SKM-1 (cell line): ENCODE measurements at regions not wholly inside any gene's neighbourhood (a gene's known extent, or its start where the extent isn't known, plus 50 kb on each side); places are given as distances from the start of the nearest gene placed in this dataset.
"Not testable (repeated sequence)": the region's sequence is repeated elsewhere in the genome, so short reads cannot be mapped to it uniquely, and the experiment has no call there.

Source experiments
- DNase-seq: peaks from one replicate; lab custom pipeline; 2025; ENCODE audit not compliant: unreplicated experiment; lab: John Stamatoyannopoulos, UW

DNA sequence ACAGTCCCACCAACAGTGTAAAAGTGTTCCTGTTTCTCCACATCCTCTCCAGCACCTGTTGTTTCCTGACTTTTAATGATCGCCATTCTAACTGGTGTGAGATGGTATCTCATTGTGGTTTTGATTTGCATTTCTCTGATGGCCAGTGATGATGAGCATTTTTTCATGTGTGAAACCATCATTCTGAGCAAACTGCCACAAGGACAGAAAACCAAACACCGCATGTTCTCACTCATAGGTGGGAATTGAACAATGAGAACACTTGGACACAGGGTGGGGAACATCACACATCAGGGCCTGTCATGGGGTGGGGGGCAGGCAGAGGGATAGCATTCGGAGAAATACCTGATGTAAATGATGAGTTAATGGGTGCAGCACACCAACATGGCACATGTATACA lies 240.8 kb downstream of the FAT3 start:
- DNase-seq = not testable (repeated sequence)

DNA sequence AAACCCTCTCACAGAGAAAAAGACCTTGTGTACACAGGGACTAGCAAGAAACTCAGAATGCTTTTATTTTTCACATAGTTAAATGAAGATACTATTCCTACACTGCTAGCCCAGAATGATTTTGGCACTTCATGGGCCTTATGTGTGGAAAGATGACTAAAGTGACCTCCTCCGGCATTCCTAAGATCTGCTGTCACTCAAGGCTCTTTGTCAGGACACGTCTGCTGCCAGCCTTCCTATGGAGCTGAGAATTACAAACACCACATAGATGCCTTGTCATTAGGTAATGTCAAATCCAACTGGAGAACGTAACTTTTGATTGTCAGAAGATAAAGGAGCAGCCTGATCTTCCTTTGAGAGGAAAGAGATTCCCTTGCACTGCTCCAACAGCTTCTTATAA lies 249.1 kb downstream of the FAT3 start:
- DNase-seq = no peak

DNA sequence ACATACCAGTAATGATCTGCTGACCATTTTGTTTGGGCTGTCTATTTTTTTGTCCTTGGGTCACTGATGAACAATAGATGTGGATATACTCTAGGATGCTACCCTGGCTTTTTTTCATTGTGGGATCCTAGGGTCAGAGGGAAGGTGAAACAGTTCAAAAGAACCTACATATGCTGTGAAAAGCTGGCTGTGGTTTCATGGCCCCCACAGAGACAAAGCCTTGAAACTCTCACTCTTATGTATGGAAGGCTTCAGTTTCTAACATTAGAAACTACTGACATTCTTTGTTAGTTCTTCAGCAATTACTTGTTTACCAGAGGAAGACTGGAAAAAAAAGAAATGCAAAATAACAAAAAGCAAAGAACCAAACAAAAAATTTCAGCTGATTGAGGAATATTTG lies 250.7 kb downstream of the FAT3 start:
- no peak for DNase-seq

DNA sequence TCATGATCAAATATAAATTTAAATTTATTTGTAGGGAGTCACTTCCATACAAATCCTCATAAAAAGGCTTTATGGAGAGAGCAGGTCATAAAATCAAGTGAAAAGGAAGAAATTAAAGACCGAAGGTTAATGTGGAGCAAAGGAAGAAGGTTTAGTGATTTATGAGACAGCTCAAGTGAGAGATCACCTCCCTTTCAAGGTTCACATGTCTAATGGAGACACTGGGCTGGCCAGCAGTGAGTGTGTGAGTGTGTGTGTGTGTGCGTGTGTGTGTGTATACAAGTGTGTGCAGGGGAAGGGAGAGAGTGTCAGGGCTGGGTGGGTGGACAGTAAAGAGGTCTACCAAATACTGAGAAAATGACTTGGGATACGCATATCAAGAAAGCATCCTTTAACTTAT lies 251.2 kb downstream of the FAT3 start:
- no peak for DNase-seq

DNA sequence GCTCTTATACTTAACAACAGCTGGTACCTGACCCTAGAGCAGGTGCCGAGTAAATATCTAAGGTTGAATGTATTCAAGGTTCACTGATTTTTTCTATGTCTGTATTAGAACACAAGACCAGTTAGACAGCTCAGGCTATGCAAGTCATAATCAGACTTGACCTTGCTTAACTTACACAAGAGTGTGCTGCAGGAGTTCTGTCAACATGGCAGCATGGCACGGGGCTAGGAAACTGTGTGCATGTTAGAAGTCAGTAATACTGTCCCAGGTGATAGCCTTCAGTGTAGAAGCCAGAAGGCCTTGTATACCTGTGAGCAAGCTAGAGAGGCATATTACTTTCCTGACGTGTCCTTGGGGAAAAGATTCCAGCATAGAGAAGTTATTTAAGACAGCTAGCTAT lies 253.1 kb downstream of the FAT3 start:
- no peak for DNase-seq

DNA sequence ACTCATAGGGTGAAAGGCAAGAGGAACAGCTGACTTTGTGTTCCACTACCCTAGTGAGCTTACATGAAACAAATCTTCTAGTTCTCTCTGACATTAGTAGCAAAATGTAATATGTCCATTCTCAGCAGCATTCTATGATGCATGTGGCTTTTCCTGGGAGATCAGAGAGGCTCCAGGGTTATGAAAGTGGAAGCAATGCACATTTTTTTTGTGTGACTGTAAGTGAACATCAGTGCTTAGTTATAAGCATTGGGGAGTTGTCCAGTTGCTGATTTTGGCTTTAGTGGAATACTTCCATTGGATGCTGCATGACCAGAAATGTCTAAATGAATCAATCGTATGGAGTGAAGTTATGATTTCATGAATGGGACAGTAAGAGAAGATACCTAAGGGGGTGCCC lies 255.9 kb downstream of the FAT3 start:
- no peak for DNase-seq

DNA sequence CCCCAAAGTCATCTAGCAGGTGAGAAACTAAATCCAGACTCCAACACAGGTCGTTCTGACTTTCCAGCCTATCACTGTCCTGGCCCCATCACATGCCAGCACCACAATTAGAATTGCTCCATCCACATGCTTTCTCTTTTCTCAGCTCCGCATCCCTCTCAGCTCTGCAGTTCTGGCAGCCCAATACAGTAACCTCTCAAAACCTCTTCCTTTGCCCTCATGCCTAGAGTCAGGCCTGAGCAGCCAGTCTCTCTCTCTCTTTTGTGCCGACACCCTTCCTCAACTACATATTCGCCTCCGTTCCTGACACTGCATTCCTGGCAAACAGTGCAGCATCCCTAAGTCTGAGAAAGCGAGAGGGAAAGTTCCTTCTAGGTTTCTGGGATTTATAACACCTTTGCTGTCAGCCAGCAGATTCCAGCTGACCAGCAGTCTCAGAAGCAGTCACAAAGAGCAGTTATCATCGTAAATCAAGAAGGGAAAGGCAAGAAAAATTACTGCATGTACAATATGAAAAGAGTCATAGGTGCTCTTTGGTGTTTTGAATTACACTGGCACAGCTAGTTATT lies 258.0 kb downstream of the FAT3 start:
- no peak for DNase-seq

DNA sequence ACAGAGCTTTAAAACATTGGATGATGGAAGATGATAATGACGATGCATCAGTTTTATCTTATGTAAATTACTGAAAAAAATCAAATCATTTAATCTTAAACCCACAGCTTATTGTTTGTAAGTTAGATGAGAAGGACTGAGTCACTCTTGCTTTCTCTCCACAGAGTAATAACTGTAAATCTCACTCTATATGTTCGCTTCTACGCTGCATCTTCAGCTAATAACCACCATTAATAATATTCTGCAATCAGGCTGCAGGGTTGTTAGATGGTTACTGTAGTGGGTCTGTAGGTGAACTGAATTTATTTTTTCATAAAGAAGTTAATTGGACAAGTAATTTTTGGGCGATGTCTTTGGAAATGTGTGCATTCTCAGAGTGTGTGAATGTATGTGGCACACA lies 260.0 kb downstream of the FAT3 start:
- no peak for DNase-seq

DNA sequence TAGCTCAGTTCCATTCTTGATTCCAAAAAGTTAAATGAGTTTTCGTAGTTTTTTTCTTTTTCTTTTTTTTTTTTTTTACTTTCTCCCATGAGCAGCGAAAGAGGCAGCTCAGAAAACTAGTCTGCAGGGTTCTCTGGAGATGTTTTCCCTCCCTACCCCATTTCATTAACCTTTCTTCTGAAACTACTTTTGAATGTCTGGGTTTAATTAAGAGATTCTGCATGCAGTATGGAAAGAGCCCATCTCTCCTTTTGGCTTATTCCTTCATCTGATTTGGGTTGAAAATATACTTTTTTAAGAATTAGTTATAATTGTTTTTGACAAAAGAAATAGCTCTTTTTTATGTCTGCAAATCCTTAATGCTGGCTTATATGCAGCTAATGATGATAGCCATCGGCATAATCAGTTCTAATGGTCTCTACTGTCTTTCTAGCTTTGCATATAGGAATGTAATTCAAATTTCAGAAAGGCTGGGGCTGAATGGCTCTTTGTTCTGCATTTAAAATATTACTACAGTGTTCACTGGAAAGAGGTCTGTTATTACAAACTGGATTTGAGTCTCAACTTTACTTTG lies 265.3 kb downstream of the FAT3 start:
- DNase-seq = no peak

DNA sequence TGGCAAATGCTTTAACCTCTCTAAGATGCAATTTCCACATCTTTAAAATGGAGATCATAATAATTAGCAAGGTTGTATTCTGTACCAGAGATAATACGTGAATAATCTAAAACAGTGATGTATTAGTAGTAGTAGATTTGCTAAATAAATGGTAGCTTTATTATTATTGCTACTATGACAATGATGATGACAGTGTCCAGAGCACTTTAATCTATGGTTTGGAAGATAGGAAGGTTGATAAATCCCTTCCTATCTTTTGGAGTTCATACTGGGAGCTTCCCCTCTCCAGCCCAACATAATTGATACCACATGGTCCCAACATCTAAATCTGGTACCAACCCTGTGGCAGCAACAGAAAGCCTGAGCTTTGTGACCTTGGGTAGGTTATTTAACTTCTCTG lies 267.8 kb downstream of the FAT3 start:
- DNase-seq = no peak

DNA sequence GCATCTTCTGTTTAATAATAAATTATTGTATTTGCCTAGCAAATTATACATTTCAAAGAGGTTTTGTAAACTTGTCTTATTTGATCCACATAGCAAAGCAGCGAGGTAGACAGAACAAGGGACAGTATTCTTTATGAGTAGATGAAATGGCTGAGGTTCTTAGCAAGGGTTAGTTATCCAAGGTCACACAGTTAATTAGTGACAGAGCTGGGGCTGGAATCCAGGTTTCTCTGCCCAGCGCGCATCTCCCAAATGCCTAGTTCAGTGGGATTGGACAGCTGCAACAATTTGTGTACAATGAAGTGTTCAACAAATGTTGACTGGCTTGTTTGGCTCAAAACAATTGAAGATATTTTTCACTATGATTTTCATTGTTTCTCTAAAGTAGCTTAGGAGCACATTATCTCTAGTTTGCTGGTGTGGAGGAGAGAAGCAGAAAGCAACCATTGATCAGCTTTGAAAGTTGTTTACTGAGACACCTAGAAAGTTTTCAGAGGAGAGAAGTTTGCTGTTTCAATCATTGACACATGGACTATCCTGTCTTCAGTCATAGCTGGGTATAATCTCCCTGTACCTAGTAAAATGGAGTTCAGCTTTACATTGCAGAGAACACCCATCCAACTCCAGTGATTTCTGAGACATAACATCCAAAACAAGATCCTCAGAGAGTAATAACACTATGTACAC lies 270.6 kb downstream of the FAT3 start:
- no peak for DNase-seq

DNA sequence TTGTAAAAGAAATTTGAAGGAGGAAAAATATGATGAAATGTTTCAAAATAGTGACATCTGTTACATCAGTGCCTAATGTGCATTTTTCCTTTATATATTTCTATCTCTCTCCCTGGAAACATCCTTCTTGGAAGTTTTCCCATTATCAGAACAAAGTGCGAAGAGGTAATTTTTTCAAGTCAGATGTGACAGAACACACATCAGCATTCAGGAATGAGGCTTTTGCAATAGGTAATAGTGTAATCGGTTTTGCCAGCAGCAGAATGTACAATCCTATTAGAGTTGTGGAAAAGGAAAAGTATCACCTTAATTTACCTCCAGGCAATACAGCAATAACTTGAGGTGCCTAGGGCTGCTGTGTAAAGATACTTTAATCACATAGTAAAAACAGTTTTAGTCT lies 275.8 kb downstream of the FAT3 start:
- DNase-seq = no peak

DNA sequence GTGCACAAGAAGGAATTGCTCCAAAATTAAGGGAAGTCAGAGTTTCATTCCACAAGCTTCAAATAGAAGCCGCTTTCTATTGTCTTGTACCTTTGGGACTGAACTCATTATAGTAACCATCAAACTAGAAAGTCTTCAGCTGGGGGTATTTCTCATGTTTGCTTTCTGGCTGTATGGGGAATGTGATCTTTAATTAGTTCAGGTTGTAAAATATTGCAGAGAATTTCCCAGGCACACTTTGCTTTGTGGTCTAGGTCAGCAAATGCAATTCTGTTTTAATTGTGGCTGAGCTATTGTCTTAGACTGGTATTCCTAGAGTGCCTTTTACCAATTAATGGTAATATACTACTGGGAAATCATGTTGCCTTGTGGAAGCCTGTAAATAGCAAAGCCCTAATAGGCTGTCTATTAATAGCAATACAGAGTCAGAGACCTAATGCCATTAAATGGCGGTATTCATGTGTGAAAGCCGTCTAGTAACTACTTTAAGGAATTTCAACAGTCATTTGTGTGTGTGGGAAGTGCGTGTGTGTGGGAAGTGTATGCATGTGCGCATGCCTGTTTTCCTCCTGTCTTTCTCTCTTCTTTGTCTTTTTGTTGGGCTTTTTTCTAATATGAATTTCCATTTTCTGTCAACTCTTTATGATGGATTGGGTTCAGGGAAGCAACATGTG lies 276.6 kb downstream of the FAT3 start:
- DNase-seq = no peak

DNA sequence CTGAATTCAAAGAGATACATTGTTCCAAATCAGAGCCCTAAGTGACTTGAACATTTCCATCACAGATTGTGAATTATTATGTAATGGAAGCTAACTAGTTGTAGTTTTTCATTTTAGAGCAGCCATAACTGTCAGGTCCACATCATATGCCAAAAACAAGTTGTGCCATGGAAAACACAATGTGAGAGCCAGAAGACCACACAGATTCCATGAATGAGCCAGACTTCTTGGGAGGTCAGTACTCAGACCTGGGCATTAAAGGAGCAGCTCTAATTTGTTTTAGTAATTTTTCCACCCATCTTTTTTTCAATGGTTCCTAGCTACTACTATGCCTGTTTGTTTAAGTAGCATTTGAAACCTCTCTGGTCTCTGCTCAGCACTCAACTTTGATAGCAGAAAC lies 279.4 kb downstream of the FAT3 start:
- DNase-seq = no peak

DNA sequence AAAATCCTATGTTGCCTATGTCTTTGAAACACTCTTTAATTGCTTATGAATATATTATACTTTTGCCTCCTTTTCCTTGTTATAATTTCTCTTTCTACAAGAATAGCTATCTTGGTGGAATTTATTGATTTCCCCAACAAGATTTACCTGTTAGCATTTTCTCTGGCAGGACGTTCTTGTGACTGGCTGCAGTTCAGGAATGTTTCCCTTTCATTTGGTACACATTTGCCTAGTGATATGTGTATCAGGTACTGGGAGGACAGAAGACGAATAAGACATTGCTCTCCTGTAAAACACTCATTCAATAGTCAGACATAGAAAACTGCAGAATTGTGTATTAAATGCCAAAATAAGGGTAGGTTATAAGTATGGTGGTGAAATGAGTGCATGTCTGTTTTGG lies 279.9 kb downstream of the FAT3 start:
- no peak for DNase-seq

DNA sequence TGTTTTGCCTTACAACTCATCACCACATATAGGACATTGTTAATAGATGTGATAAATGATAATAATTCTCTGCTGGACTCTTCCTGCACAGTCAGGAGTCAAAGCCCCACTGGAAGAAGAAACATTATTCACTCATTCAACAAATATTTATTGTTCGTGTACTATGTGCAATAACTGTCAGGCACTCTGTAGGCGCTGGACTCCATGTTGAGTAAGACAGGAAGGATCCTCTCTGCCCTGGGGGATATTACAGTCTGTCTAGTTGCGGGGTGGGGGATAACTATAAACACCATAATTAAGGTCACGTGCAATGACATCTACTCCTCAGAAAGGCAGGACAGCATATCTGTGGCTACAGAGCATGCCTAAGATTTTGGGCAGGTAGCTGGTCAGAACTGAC lies 281.1 kb downstream of the FAT3 start:
- DNase-seq = no peak

DNA sequence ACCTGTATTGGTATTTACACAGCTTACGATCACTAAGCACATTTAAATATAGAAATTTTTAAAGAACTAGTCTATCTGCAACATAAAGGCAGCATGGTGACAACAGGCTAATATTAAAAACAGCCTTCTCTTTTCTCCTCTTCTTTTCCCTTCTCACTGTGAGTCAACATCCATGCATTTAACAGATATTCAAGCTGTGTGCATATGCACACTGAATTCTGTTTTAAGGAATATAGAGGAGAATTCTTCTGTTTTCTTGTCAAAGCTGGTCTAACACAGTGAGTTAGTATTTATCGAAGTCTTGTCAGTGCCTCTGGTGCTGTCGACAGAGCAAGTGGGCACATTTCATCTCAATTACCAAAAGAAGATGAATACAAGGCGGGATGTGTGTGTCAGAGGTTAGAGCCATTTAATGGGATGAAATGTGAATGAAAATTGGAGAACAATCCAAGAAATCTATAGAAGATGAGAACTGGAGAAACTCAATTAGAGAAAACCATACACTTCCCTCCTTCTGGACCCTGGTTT lies 282.3 kb downstream of the FAT3 start:
- no peak for DNase-seq

DNA sequence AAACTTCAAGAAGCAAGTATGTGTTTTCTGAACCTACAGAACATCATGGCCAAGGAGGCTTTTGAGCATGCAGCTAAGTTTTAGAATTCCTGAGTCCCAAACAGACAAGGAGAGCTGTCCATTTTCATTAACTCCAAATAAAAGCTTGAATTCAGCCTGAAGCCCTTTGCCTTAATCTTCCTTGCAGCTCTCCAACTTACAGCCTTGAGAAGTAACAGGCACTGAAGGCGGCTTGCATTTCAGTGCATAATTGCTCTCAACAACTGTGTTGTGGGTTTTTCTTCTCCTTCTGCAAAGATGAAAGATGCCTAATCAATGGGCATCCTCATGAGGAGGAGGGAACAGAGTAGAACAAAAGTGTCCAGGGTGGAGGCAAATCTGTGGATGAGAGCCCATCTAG lies 286.0 kb downstream of the FAT3 start:
- DNase-seq = no peak

DNA sequence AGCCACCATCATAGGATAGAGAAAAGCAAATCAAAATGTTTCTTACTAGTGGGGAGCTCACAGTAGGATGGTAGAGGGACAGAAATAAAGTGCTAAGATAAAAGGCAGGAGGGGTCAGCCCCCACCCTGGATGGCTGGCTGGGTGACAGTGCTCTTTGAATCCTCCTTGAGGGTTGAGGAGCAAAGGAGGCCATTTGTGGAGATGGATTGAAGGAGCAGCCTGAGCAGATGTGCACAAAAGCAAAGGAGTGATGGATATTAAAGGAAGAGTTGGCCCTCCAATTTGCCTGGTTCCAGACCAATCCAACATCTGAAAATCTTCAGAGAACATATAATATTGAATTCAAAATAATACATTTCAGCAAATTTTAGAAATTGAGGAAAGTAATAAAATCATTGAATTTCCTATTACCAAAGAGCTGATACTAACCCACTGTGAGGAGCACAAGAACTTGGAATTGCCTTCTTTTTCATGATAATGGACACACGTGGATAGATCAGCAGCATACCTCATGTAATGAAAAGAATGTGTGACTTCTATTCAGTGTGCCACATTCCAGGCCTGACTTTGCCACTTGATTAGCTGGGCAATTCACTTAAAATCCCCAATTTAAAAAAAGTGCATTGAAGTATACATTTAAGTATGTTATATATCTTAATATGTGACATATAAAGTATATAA lies 287.0 kb downstream of the FAT3 start:
- DNase-seq = no peak

DNA sequence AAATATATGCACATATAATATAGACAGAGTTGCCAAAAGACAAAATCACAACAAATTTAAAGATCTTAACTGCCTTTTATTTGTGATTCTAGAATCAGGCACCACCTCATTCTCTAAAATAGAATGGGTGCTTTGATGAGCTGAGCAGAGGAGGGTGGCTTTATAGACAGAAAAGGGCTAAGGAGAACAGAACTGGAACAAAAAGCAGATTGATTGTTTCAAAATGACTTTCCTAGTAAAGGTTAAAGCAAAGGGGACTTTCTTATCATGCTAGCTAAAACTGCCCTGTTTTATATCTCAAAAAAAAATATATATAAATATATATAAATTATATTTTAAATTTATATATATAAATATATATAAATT lies 287.6 kb downstream of the FAT3 start:
- DNase-seq = no peak

DNA sequence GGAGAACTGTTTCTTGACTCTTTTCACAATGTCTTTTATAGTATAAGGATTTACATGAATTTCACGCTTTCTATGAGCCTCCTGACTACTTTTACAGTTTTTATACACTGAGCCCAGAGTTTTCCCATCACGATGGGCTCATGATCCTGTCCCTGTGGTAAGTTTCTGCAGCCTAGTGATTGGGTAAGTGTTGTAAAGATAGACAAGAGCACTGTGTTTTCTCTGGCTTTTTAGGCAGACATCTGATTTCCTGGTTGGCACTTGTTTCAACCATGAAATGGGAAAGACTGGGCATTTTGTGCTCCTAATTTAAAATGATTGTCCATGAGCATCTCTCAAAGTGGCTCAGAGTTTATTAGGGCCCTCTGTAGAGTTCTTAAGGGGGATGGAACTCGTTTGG lies 299.0 kb downstream of the FAT3 start:
- DNase-seq = no peak

DNA sequence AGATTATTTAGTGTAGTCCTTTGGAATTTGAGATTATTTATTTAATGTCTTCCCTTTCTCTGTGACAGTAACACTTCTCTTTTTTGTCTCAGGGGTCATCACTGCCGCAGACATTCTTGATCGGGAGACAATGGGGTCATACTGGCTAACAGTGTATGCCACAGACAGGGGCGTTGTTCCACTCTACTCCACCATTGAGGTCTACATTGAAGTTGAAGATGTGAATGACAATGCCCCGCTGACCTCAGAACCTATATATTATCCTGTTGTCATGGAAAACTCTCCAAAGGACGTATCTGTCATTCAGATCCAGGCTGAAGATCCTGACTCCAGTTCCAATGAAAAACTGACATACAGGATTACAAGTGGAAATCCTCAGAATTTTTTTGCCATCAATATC lies 299.9 kb downstream of the FAT3 start:
- no peak for DNase-seq
